ENCODE measurements at regions not wholly inside any gene's neighbourhood (a gene's known extent, or its start where the extent isn't known, plus 50 kb on each side); places are given as distances from the start of the nearest gene placed in this dataset.

- TF ChIP-seq, protein P1, sequence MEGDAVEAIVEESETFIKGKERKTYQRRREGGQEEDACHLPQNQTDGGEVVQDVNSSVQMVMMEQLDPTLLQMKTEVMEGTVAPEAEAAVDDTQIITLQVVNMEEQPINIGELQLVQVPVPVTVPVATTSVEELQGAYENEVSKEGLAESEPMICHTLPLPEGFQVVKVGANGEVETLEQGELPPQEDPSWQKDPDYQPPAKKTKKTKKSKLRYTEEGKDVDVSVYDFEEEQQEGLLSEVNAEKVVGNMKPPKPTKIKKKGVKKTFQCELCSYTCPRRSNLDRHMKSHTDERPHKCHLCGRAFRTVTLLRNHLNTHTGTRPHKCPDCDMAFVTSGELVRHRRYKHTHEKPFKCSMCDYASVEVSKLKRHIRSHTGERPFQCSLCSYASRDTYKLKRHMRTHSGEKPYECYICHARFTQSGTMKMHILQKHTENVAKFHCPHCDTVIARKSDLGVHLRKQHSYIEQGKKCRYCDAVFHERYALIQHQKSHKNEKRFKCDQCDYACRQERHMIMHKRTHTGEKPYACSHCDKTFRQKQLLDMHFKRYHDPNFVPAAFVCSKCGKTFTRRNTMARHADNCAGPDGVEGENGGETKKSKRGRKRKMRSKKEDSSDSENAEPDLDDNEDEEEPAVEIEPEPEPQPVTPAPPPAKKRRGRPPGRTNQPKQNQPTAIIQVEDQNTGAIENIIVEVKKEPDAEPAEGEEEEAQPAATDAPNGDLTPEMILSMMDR (IDR thresholded peaks at IDR 0.05): no peak
- no peak for TF ChIP-seq POLR2A (IDR thresholded peaks at IDR 0.05)
These were observed 53.6 kb upstream of the TNFAIP3 start for GRCh38 chr6:137813308-137813970.

Data from heart left ventricle (tissue), 13 donors.